Mucosa of gallbladder (tissue), 1 donor: ENCODE measurements at regions not wholly inside any gene's neighbourhood (a gene's known extent, or its start where the extent isn't known, plus 50 kb on each side); places are given as distances from the start of the nearest gene placed in this dataset.
"Not testable (repeated sequence)": the region's sequence is repeated elsewhere in the genome, so short reads cannot be mapped to it uniquely, and the experiment has no call there.

Source experiments
- DNase-seq: peaks from one replicate; pipeline ENCODE4 v3.0.0-alpha.2; 2020; ENCODE audit warnings: low spot score
- donor health status: DM: no; HTN: no; CAD: no.

DNA sequence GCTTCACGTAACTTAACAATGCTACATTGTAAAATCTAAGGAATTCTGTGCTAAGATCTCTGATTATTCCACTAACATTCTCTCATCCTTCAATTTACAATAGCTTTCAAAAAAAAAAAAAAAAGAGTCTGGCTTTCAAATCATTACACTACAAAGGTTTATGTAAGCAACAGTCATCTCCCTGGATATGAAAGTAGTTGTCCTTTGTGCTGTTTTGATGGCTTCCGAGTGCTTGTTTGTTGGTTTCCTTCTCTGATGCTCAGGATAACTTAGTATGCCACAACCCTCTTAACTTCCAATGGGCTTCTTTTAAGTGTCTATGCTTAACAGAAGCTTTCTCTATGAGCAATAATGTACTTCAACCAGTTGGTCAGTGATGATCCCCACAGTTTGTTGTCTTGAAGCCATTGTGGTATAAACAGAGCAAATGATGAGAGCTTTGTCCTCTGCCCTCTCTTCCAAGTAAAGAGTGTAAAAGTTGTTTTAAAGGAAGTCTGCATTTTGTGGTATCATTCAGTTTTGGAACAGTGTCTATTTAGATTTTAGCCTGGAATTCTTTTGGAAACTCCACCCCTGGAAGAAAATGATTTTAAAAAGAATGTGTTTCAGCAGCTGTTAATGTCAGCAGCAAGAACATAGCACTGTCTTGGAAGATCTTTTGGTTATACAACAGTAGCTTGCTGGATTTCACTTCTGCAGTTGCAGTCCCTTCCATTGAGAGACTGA, 396.1 kb upstream of the RGS6 start:
- no peak for DNase-seq

DNA sequence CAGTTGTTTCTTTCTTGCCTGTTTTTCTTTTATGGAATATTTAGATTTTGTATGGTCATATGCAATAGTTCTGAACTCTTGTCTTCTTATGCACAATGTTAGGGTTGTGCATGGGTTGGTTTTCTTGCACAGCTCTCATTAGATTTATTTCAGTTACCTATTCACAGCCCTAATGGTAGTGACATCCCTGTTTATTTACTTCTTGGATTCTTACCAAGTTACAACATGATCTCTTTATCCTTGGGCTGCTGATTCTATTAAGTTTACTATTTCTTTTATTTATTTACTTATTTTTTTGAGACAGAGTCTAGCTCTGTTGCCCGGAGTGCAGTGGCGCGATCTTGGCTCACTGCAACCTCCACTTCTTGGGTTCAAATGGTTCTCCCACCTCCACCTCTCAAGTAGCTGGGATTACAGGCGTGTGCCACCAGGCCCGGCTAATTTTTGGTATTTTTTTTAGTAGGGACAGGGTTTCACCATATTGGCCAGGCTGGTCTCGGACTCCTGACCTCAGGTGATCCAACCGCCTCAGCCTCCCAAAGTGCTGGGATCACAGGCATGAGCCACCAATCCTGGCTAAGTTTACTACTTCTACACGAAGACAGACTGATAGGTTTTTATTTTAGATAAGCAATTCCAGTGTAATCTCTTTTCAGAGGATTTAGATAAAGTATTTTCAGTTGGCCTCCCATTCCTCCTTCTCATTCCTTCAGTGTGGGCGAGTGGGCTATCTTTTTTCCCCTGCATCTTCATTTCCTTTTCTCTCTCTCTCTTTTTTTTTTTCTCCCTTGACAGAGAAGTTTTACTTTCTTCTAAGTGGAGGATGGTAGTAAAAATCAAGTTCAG, 395.1 kb upstream of the RGS6 start:
- DNase-seq, result no peak

DNA sequence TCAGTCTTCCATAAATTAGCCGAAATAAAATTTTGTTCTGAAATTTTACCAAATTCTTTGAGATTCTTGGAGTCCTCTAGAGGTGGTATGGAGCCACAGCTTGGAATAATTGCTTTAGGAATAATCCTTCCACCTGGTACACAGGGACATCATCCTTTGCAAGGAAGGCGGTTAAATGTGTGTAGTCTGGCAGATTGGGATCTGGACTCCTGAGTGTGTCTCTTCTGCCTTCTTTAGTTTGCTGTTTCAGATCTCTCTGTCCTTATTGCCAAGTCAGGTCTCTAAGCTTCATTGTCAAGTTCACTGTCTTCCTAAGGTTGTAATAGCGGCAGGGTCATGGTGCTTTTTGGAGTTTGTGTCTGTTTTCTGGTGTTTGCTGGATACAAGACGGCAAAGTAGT, 393.9 kb upstream of the RGS6 start:
- DNase-seq, result no peak

DNA sequence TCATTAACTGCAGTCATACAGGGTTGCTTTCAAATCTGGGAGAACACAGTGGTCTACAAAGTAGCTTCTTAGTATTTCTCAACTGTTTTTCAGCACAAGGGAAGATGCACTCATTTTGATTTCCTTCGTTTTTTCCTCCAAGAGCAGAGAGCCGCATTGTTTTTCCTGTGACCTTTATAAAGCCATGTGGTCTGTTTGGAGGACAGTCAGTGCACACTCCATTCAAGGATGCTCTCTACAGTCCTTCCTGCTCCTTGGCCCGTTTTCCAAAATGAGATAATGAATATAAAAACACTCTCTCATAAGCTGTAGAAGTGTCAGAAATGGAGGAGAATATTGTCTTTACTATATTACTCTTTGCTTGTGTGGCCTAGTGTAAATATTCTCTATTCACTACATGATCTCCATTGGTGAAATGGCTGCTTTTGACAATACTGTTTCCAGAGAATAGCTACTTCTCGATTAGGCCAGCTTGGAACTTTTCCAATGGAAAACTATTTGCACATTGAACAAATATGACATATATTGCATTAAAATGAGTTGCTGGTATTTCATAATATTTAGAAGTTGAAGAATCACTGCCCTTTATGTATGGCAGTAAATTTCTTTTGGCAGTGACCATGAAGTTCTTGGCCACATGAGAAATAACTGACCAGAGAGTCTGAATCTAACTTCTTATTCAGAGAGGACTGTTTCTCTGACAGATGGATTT, 393.1 kb upstream of the RGS6 start:
- DNase-seq, result no peak

DNA sequence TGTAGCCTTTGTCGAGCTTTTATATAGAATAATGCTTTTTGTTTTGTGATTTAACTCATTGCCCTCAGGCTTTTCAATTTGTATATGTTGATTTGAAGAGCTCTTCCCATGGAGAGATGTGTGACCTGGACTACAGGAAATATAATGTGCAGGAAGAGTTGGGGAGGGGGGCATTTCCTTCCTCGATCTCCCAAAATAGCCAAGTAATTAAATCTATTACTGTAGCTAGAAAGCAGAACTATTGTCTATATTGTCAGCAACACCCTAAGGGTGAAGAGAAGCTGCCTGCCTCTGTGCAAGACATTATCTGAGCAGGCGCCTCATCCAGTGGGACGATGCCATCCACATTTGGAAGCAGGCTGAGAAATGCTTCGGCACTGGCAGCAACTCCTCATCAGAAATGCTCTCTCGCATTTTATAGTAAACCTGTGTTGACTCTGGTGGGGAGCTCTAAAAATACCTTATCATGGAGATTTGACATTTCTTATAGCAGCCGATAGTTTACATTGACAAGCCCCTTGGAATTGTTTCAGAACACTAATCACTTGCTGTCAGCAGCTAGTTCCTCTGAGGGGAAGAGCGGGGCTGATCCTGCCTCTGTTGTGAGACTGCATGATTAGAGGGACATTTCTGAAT, 392.5 kb upstream of the RGS6 start:
- no peak for DNase-seq

DNA sequence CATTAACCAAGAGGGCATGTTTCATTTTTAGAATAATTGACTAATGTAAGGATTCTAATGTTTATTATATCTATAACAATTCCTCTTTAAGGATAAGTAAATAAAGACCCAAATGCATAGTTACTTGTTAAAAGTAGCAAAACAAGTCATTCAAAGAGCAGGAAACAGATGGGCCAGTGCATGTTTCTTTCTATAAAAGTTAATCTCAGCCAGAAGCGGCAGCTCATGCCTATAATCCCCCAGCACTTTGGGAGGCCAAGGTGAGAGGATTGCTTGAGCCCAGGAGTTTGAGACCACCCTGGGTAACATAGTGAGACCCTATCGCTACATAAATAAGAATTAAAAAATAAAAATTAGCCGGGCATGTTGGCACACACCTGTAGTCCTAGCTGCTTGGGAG, 391.0 kb upstream of the RGS6 start:
- no peak for DNase-seq

DNA sequence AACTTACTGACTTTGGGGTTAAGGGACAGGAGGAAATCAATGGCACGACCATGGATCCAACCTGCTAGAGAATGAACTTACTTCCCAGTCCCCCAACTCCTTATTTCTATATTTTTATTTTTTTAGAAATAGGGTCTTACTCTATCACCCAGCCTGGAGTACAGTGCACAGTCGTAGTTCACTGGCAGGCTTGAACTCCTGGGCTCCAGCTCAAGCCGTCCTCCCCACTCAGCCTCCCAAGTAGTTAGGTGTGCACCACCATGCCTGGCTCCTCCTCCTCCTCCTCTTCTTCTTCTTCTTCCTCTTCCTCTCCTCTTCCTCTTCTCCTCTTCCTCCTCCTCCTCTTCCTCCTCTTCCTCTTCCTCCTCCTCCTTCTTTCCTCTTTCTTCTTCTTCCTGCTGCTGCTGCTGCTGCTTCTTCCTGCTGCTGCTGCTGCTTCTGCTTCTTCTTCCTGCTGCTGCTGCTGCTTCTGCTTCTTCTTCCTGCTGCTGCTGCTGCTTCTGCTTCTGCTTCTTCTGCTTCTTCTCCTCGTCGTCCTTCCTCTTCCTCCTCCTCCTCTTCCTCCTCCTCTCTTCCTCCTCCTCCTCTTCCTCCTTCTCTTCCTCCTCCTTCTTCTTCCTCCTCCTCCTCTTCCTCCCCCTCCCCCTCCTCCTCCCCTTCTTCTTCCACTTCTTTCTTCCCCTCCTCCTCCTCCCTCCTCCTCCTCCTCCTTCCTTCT, 390.1 kb upstream of the RGS6 start:
- no peak for DNase-seq

DNA sequence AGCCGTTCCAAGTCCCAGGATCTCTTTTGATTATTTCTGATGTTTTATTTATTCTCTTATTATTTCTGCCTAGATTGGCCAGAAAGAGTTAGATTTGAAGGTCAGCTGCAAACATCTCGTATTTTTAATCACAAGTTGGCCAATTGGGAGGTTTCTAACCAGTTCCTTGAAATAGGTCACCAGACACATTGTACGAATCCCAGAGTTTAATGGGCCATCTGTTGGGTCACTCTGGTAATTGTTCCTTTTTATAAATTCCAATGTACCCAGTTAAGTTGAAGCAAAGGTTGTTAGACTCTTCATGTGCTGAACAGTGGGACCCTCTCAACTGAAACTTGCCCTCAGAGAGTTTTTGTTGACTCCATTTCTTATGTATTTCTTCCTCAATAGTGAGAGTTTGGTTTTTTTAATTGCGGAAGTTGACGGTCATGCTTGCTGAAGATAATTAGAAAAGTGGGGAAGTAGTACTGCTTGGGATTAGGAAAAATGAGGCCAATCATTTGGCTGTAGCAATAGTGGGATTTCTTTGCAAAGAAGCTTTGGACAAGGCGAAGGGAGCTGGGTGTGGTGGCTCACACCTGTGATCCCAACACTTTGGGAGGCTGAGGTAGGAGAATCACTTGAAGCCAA, 382.7 kb upstream of the RGS6 start:
- no peak for DNase-seq

DNA sequence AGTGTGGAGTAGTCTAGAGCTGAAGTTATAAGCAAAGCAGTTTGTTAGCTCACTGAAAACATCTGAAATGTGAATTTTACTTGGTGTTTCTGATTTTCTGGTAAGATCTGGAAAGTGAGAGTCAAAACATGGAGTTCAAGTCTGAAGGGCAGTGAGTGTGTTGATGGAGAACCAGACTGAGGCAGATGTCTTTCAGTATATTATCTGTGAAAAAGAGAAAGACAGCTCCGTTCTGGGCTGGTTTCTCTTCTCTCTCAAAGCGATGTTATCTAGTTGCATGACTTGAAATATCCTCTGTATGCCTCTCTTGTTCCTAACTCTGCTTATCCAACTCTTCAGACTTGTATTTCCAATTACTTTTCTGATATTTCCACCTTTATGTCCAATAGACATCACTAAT, 381.9 kb upstream of the RGS6 start:
- DNase-seq, result no peak

DNA sequence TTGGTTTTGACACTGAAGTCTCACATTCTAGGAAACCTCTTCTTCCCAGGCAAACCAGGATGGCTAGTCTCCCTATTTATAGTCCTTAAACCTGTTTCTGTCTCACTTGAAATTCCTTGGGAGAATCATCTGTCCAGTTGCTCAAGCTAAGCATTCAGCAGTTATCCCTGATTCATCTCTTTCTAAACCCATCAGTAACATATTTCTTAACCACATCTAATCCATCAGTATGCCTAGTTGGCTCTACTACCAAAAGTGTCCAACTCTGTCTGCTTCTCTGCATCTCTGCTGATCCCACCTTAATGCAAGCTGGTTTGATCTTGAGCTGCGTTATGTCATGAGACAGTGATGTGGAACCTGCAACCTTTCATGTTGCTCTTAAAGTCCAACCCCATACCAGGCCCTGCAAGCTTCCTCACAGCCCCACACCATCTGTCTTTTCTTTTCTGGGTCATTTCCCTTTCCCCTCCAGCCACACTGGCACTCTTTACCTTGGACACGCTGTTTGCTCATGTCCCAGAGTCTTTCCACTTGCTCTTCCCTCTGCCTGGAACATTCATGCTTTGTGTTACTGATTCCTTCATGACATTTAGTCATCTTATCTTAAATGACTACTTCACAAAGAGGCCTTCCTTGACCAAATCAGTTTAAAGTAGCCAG, 380.8 kb upstream of the RGS6 start:
- DNase-seq, result no peak

DNA sequence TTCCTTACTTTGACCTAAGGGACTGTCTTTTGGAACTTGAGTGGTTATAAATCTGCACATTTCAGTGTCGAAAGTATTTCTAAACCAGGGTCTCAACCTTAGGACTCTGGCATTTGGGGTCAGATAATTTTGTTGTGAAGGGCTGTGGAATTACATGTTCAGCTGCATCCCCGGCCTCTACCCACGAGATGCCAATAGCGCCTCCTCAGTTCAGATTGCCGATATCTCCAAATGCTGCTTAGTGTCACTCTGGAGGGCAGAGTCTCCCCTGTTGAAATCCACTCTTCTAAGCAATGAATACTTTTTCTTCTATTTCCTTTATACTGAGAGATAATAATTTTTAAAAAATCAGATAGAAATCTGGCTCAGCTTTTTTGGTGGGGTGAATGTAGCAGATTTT, 379.4 kb upstream of the RGS6 start:
- no peak for DNase-seq

DNA sequence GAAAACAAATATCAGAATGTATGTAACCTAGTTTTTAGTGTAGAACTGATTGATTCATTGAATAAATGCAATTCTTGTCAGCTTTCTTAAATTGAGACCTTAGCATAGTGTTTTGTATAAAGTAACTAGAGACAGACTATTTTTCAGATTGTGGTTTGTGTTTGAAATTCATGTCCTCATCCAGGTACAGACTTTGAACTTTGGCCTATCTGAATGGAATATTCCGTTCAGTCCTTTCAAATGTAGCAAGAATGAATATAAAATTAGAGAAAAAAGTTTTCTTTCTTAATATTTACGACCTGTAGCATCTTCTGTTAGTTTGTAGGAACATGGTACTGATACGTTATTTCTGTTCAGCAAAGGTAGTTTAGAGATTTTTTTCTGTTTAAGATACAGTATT, 378.4 kb upstream of the RGS6 start:
- DNase-seq, result no peak

DNA sequence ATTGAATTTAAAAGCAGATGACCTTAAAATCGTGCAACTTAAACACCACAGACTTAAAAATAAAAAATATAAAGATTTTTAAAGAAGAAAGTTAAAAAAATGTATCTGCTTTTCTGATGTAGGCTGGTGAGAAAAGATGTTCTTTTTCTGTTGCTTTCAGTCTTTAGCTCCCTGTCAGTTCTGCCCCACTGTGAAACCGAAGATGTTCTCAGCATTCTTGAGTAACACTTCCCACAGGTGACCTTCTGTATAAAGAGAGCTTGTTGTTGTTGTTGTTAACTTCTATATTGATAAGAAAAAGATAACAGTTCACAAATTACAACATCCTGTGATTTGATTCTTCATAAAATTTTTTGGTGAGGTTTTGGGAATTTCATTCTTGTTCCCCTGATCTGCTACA, 377.9 kb upstream of the RGS6 start:
- DNase-seq, result no peak

DNA sequence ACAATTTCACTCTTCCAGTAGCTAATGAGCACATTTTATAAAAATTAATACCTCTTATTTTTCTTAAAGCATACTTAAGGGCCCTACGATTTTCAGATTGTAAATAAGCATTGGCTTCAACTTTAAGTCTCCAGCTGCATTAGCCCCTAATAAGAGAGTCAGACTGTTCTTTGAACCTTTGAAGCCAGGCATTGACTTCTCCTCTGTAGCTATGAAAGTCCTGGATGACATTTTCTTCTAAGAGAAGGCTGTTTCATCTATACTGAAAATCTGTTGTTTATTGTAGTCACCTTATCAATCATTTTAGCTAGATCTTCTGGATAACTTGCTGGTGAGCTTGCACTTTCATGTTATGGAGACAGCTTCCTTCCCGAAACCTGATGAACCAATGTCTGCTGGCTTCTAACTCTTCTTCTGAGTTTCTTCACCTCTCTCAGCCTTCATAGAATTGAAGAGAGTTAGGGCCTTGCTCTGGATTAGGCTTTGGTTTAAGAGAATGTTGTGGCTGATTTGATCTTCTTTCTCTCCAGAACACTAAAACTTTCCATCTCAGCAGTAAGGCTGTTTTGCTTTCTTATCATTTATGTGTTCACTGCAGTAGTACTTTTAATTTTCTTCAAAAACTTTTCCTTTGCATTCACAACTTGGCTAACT, 377.1 kb upstream of the RGS6 start:
- no peak for DNase-seq

DNA sequence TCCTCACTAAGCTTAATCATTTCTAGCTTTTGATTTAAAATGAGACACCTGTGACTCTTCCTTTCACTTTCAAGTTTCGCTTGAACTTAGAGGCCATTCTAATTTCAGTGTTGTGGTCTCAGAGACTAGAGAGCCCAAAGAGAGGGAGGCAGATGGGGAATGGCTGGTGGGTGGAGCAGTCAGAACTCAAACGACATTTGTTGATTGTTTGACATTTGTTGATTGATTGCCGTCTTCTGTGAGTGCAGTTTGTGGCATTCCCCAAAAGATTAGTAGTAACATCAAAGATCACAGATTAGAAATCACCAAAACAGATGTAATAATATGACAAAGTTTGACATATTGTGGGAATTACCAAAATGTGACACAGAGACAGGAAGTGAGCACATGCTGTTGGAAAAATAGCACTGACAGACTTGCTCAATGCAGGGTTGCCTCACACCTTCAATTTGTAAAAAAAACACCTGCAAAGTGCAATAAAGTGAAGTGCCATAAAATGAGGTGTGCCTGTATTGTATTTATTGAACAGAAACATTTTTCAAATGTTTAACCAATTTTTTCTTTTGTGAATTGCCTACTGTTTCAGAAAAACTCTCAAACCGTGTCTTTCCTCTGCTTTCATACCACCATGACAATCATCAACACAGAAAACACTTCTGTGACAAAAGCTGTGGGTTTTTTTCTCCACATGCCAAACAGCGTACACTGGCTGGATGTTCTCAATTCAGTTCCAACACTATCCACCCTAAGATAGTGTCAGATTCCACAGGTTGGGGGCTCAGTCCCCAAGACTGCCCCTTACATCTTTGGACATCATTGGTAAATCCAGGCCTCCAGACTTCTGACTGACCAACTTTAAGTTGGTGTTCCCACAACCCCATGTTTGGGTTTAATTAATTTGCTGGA, 376.3 kb upstream of the RGS6 start:
- no peak for DNase-seq

DNA sequence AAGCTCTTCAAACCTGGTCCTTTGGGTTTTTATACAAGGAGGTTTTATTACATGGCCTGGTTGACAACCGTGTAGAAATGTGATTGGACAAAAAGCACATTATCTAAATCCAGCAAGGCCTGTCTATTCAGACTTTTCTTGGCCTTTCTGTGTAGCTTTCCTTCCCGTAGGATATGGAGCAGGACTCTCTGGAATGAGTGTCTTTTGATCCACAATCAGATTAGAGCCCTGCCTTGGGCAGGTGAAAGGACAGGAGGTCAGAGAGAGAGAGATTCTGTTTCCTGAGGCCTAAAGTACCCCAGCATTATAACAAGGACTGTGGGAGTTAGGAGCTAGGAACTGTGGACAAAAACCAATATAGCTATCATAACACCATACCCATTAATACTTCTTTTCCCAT, 375.5 kb upstream of the RGS6 start:
- no peak for DNase-seq

DNA sequence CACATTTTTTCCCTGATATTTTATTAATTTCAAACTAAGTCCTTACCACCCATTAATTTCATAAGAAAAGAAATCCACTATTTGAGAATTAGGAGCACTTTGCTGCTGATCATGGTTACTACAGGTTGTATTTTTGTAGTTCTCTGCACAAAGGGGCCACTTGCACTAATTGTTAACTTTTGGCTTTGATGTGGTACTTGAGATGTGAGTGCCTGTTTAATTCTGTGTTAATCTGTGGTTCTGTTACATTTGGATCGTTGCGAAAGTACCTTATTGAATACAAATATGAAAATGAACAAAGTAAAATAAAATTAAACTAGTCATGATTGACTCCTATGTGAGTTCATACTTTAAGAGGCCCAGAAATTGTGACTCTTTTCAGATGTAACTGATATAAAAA, 374.9 kb upstream of the RGS6 start:
- no peak for DNase-seq

DNA sequence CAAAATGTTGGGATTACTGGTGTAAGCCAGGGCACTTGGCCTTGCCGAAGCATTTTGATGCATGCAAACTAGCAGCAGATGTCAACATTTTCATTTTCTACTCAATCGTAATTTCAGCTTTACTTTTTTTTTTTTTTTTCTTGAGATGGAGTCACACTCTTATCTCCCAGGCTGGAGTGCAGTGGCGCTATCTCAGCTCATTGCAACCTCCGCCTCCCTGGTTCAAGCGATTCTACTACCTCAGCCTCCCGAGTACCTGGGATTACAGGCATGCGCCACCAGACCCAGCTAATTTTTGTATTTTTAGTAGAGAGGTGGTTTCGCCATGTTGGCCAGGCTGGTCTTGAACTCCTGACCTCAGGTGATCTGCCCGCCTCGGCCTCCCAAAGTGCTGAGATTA, 373.3 kb upstream of the RGS6 start:
- DNase-seq, result not testable (repeated sequence)

DNA sequence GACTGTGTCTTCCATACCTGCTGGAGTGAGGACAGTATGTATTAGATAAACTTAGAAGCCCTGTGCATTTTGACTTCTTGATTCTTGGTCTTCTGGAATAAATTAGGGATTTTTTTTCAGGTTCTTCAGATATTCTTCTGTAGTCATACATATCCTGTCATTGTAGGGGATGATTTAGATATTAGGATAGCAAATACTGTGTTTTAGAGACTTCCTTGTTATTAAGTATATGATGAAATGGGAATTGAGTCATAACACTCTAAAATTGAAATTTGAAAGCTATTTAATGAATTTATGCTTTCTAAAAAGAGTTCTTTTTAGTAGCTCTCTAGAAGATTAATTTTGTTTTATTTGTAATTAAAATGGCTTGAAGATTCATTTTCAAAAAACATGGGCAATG, 371.5 kb upstream of the RGS6 start:
- DNase-seq, result no peak
